Hypothalamus (tissue), 51 donors: ENCODE measurements at regions not wholly inside any gene's neighbourhood (a gene's known extent, or its start where the extent isn't known, plus 50 kb on each side); places are given as distances from the start of the nearest gene placed in this dataset.

ENCODE experiments used
- DNase-seq, 51 donors: peaks; one replicate each; lab custom pipeline; 2025; lab: John Stamatoyannopoulos, UW

- peak in 4 of 51 donors; percentile 3 to 40 (median 16) for DNase-seq
Measured at GRCh38 chr12:65622056-65622455, 202.2 kb upstream of the HMGA2 start.

- no peak for DNase-seq
Measured at GRCh38 chr12:65623507-65623906, 200.8 kb upstream of the HMGA2 start.

GRCh38 chr12:65624554-65625086 is 199.7 kb upstream of the HMGA2 start:
- no peak for DNase-seq

GRCh38 chr12:65628061-65628460 is 196.2 kb upstream of the HMGA2 start:
- no peak for DNase-seq

GRCh38 chr12:65630555-65630954 is 193.7 kb upstream of the HMGA2 start:
- no peak for DNase-seq

- DNase-seq, result peak in 1 of 51 donors; percentile 21
Measured at GRCh38 chr12:65631621-65632111, 192.6 kb upstream of the HMGA2 start.

- peak in 4 of 51 donors; percentile 0 to 21 (median 4) for DNase-seq
Measured at GRCh38 chr12:65632131-65632855, 192.0 kb upstream of the HMGA2 start.

- no peak for DNase-seq
Measured at GRCh38 chr12:65634061-65634460, 190.2 kb upstream of the HMGA2 start.

- DNase-seq, result no peak
Measured at GRCh38 chr12:65634626-65635331, 189.5 kb upstream of the HMGA2 start.

GRCh38 chr12:65636436-65636835 is 187.8 kb upstream of the HMGA2 start:
- no peak for DNase-seq

- no peak for DNase-seq
Measured at GRCh38 chr12:65637150-65637549, 187.1 kb upstream of the HMGA2 start.

- DNase-seq, result no peak
Measured at GRCh38 chr12:65637774-65638173, 186.5 kb upstream of the HMGA2 start.

GRCh38 chr12:65638324-65638723 is 186.0 kb upstream of the HMGA2 start:
- no peak for DNase-seq

GRCh38 chr12:65640489-65640901 is 183.8 kb upstream of the HMGA2 start:
- no peak for DNase-seq

- no peak for DNase-seq
Measured at GRCh38 chr12:65642061-65642661, 182.1 kb upstream of the HMGA2 start.

- no peak for DNase-seq
Measured at GRCh38 chr12:65643171-65643570, 181.1 kb upstream of the HMGA2 start.

- no peak for DNase-seq
Measured at GRCh38 chr12:65643595-65644386, 180.5 kb upstream of the HMGA2 start.

GRCh38 chr12:65646127-65646643 is 178.1 kb upstream of the HMGA2 start:
- no peak for DNase-seq

- no peak for DNase-seq
Measured at GRCh38 chr12:65647074-65647473, 177.2 kb upstream of the HMGA2 start.

GRCh38 chr12:65648461-65648860 is 175.8 kb upstream of the HMGA2 start:
- DNase-seq, result no peak
